ENCODE measurements at regions not wholly inside any gene's neighbourhood (a gene's known extent, or its start where the extent isn't known, plus 50 kb on each side); places are given as distances from the start of the nearest gene placed in this dataset.
"Not testable (repeated sequence)": the region's sequence is repeated elsewhere in the genome, so short reads cannot be mapped to it uniquely, and the experiment has no call there.

GRCh38 chr14:86933958-86934595, 1058.9 kb downstream of the GALC start:
- Mint-ChIP-seq H3K9me3 (ENCODE audit: low read depth) (peaks cover 6% of the 10 kb centered on the region), H3K27ac (no peak overlapping the region), H3K4me1 (no peaks in the 10 kb centered on the region), H3K4me3 (no peak overlapping the region), H3K36me3 (no peaks in the 10 kb centered on the region), H3K27me3 (no peaks in the 10 kb centered on the region)
- ATAC-seq = no peak
- CTCF ChIA-PET = no interaction called here
- DNase-seq = no peak

DNA sequence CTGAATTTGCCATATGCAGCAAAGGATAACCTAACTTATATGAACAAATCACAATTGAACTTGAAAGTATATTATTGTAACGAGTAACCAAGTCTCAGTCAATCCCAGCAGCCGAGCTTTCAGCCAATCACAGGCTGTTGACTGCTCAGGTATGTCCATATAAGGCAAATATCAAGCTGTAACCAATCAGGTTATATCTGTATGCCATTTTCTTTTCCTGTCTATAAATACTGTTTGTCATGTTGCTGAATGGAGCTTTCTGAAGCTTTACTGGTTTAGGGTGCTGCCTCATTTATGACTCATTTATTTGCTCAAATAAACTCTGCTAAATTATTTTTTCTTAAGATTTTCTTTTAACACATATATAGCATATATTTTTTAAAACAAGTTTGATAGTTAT, 1059.5 kb downstream of the GALC start:
- no peak for ATAC-seq
- H3K27me3 Mint-ChIP-seq = no peaks in the 10 kb centered on the region
- no peak for DNase-seq
- H3K27ac Mint-ChIP-seq = no peak overlapping the region
- H3K36me3 Mint-ChIP-seq = no peaks in the 10 kb centered on the region
- CTCF ChIA-PET = no interaction called here
- H3K4me1 Mint-ChIP-seq = no peaks in the 10 kb centered on the region
- no peak overlapping the region for H3K4me3 Mint-ChIP-seq
- H3K9me3 Mint-ChIP-seq (ENCODE audit: low read depth) = peaks cover 4% of the 10 kb centered on the region

DNA sequence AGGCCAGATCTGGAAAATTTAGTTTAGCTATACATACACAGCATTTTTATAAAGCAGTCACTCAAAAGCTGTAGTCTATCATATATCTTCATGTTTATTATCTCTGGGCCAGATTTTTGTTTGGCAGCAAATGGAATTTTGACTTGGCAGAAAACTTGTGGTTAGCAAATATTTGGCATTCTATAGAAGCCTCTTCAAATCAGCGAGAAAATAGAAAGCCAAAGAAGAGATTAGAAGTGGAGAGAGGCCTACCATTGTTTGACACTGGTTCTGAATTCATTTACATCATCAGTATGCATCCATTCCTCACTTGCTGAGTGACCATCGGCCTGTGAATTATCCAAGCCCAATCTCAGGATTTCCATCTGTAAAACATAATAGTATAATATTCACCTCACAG, 1077.6 kb downstream of the GALC start:
- Mint-ChIP-seq H3K36me3 (no peaks in the 10 kb centered on the region), H3K27me3 (no peaks in the 10 kb centered on the region), H3K4me3 (no peak overlapping the region), H3K9me3 (ENCODE audit: low read depth) (peaks cover 2% of the 10 kb centered on the region), H3K27ac (no peak overlapping the region), H3K4me1 (no peaks in the 10 kb centered on the region)
- DNase-seq = no peak
- CTCF ChIA-PET = no interaction called here
- ATAC-seq = no peak

GRCh38 chr14:86912709-86913108, 1080.3 kb downstream of the GALC start:
- H3K36me3 Mint-ChIP-seq = no peaks in the 10 kb centered on the region
- no peaks in the 10 kb centered on the region for H3K4me1 Mint-ChIP-seq
- ATAC-seq (no peak), DNase-seq (no peak)
- H3K9me3 Mint-ChIP-seq (ENCODE audit: low read depth) = peaks cover 6% of the 10 kb centered on the region
- CTCF ChIA-PET = no interaction called here
- H3K27ac Mint-ChIP-seq = no peak overlapping the region
- H3K27me3 Mint-ChIP-seq = no peaks in the 10 kb centered on the region
- H3K4me3 Mint-ChIP-seq = no peak overlapping the region

- H3K36me3 Mint-ChIP-seq = no peaks in the 10 kb centered on the region
- no peaks in the 10 kb centered on the region for H3K27me3 Mint-ChIP-seq
- no peaks in the 10 kb centered on the region for H3K4me1 Mint-ChIP-seq
- H3K9me3 Mint-ChIP-seq (ENCODE audit: low read depth) = peaks cover 3% of the 10 kb centered on the region
- H3K4me3 Mint-ChIP-seq = no peak overlapping the region
- DNase-seq (no peak), ATAC-seq (no peak)
- CTCF ChIA-PET = no interaction called here
- no peak overlapping the region for H3K27ac Mint-ChIP-seq
Measured at GRCh38 chr14:86911486-86911885, 1081.5 kb downstream of the GALC start.

DNA sequence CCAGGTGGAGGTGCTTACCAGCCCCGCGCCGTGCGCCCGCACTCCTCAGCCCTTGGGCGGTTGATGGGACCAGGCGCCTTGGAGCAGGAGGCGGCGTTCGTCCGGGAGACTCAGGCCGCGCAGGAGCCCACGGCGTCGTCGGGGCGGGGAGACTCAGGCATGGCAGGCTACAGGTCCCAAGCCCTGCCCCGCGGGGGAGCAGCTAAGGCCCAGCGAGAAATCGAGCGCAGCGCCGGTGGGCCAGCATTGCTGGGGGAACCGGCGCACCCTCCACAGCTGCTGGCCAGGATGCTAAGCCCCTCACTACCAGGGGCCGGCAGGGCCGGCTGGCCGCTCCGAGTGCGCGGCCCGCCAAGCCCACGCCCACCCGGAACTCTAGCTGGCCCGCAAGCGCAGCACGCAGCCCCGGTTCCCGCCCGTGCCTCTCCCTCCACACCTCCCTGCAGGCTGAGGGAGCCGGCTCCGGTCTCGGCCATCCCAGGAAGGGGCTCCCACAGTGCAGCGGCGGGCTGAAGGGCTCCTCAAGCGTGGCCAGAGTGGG, 1087.5 kb downstream of the GALC start:
- H3K4me3 Mint-ChIP-seq; ATAC-seq; H3K27me3 Mint-ChIP-seq; DNase-seq; H3K4me1 Mint-ChIP-seq; H3K27ac Mint-ChIP-seq; CTCF ChIA-PET; H3K36me3 Mint-ChIP-seq; H3K9me3 Mint-ChIP-seq (ENCODE audit: low read depth): not testable (repeated sequence)

GRCh38 chr14:86902176-86902950, 1090.6 kb downstream of the GALC start:
- ATAC-seq = no peak
- Mint-ChIP-seq H3K4me1 (no peaks in the 10 kb centered on the region), H3K9me3 (ENCODE audit: low read depth) (no peaks in the 10 kb centered on the region), H3K4me3 (no peak overlapping the region), H3K36me3 (no peaks in the 10 kb centered on the region), H3K27ac (no peak overlapping the region), H3K27me3 (no peaks in the 10 kb centered on the region)
- CTCF ChIA-PET = no interaction called here
- no peak for DNase-seq

DNA sequence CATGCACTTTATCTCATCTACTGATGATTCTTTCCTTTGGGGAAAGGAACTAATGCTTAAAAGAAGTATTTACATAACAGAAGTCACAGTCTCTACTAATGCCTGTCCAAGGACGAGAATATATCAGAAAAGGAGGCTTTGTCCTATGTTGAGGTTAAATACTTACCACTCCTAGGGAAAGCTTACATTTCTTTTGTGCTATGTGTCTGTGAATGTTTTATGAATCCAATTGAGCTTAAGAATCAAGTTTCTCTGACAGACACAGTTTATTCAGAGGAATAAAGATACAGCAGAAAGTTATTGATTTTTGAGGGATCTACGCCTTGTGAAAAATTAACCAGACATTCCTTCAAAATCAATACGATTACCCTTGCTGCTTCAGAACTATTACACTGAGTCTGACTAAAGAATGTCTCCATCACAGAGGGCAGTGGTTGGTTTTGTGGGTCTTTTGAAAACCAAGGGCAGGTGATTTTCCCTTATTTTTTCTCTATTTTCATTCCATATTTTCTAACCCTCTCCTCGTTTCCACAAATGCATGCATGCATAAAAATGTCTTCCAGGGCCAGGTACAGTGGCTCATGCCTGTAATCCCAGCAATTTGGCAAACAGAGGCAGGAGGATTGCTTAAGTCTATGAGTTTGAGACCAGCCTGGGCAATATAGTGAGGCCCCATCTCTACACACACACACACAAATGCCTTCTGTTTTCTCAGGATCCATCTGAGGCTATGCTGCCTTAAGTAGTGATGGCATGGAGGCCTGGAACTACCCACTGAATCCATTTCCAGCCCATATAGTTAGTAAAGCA, 1095.1 kb downstream of the GALC start:
- no peaks in the 10 kb centered on the region for H3K4me1 Mint-ChIP-seq
- H3K4me3 Mint-ChIP-seq = no peak overlapping the region
- no peak overlapping the region for H3K27ac Mint-ChIP-seq
- H3K9me3 Mint-ChIP-seq (ENCODE audit: low read depth) = peaks cover 2% of the 10 kb centered on the region
- H3K36me3 Mint-ChIP-seq = no peaks in the 10 kb centered on the region
- CTCF ChIA-PET = no interaction called here
- H3K27me3 Mint-ChIP-seq = no peaks in the 10 kb centered on the region
- DNase-seq (no peak), ATAC-seq (no peak)

- no peaks in the 10 kb centered on the region for H3K4me1 Mint-ChIP-seq
- no peaks in the 10 kb centered on the region for H3K27me3 Mint-ChIP-seq
- H3K27ac Mint-ChIP-seq = no peak overlapping the region
- H3K36me3 Mint-ChIP-seq = no peaks in the 10 kb centered on the region
- no peak for ATAC-seq
- CTCF ChIA-PET = no interaction called here
- H3K4me3 Mint-ChIP-seq = no peak overlapping the region
- no peak for DNase-seq
- peaks cover 2% of the 10 kb centered on the region for H3K9me3 Mint-ChIP-seq (ENCODE audit: low read depth)
Measured at GRCh38 chr14:86897224-86897623, 1095.8 kb downstream of the GALC start.

GRCh38 chr14:86896701-86897100, 1096.3 kb downstream of the GALC start:
- H3K9me3 Mint-ChIP-seq (ENCODE audit: low read depth) = peaks cover 2% of the 10 kb centered on the region
- H3K4me3 Mint-ChIP-seq = no peak overlapping the region
- H3K4me1 Mint-ChIP-seq = no peaks in the 10 kb centered on the region
- H3K27ac Mint-ChIP-seq = no peak overlapping the region
- no peaks in the 10 kb centered on the region for H3K36me3 Mint-ChIP-seq
- CTCF ChIA-PET = no interaction called here
- ATAC-seq = no peak
- DNase-seq = no peak
- no peaks in the 10 kb centered on the region for H3K27me3 Mint-ChIP-seq

- no peak for DNase-seq
- no peak overlapping the region for H3K4me3 Mint-ChIP-seq
- no peak overlapping the region for H3K27ac Mint-ChIP-seq
- H3K4me1 Mint-ChIP-seq = no peaks in the 10 kb centered on the region
- CTCF ChIA-PET = no interaction called here
- H3K36me3 Mint-ChIP-seq = no peaks in the 10 kb centered on the region
- no peaks in the 10 kb centered on the region for H3K27me3 Mint-ChIP-seq
- ATAC-seq = no peak
- peaks cover 6% of the 10 kb centered on the region for H3K9me3 Mint-ChIP-seq (ENCODE audit: low read depth)
Measured at GRCh38 chr14:86892152-86892956, 1100.6 kb downstream of the GALC start.

DNA sequence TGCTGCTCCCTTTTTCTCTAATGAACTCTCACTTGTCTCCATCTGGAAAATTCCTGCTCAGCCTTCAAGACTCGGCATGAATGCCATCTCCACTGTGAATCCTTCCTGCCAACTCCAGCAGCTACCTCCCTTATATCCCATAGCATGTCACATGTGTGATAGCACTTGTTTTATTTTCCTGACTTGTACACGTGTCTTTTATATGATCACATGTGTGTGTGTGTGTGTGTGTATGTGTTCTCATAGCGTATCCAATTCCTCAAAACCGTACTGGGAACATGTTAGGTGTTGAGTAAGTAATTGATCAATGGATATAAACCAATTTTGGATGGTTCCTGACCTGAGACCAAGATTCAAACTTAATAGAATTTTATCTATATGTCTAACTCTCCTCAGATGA, 1107.7 kb downstream of the GALC start:
- Mint-ChIP-seq H3K4me1 (no peaks in the 10 kb centered on the region), H3K36me3 (no peaks in the 10 kb centered on the region), H3K27me3 (no peaks in the 10 kb centered on the region), H3K27ac (no peak overlapping the region), H3K4me3 (no peak overlapping the region), H3K9me3 (ENCODE audit: low read depth) (peaks cover 10% of the 10 kb centered on the region)
- CTCF ChIA-PET = no interaction called here
- DNase-seq = no peak
- no peak for ATAC-seq

- CTCF ChIA-PET = no interaction called here
- peaks cover 9% of the 10 kb centered on the region for H3K9me3 Mint-ChIP-seq (ENCODE audit: low read depth)
Measured at GRCh38 chr14:86884498-86884897, 1108.5 kb downstream of the GALC start.

More at GRCh38 chr14:86884498-86884897, 1108.5 kb downstream of the GALC start:
- DNase-seq (no peak), ATAC-seq (no peak)
- no peak overlapping the region for H3K4me3 Mint-ChIP-seq
- no peaks in the 10 kb centered on the region for H3K27me3 Mint-ChIP-seq
- no peaks in the 10 kb centered on the region for H3K36me3 Mint-ChIP-seq
- no peaks in the 10 kb centered on the region for H3K4me1 Mint-ChIP-seq
- H3K27ac Mint-ChIP-seq = no peak overlapping the region

Measured in activated CD8-positive, alpha-beta memory T cell treated with anti-CD3 and anti-CD28 coated beads, Interleukin-2, amount 10 ng/mL, durations not matched to agents 7 days and 5 days (primary cell).